ENCODE measurements at regions not wholly inside any gene's neighbourhood (a gene's known extent, or its start where the extent isn't known, plus 50 kb on each side); places are given as distances from the start of the nearest gene placed in this dataset.

GRCh38 chr9:18253950-18254349, 220.0 kb upstream of the ADAMTSL1 start:
- TF ChIP-seq JUND (IDR thresholded peaks at IDR 0.05; ENCODE audit: low read depth, low read length) (no peak), SIX5 (IDR thresholded peaks at IDR 0.05; ENCODE audit: low read depth, low read length, severe bottlenecking) (no peak), CTCF (IDR thresholded peaks at IDR 0.05 in 2 of 3, conservative IDR thresholded peaks at IDR 0.05 in 1 of 3; ENCODE audit: control insufficient read depth in 2 of 3, extremely low read depth in 1 of 3, insufficient read depth in 1 of 3, low read depth in 3 of 3, low read length in 3 of 3) (no peak), REST (IDR thresholded peaks at IDR 0.05; ENCODE audit: low read depth, low read length) (no peak), EP300 (IDR thresholded peaks at IDR 0.05; ENCODE audit: borderline replicate concordance in 1 of 2, control insufficient read depth in 1 of 2, low read depth in 2 of 2, low read length in 2 of 2) (no peak), POLR2A (IDR thresholded peaks at IDR 0.05; ENCODE audit: low read depth, low read length) (no peak), LARP7 (IDR thresholded peaks at IDR 0.05) (no peak), SRF (IDR thresholded peaks at IDR 0.05; ENCODE audit: low read depth in 2 of 2, low read length in 2 of 2) (no peak), POLR2AphosphoS5 (IDR thresholded peaks at IDR 0.05; ENCODE audit: low read length) (no peak), PRDM15 (CRISPR knock-in tag; IDR thresholded peaks at IDR 0.05) (no peak), ATF2 (IDR thresholded peaks at IDR 0.05; ENCODE audit: low read length) (no peak), KDM1A (IDR thresholded peaks at IDR 0.05; ENCODE audit: borderline replicate concordance) (no peak), ZBTB11 (CRISPR knock-in tag; IDR thresholded peaks at IDR 0.05) (no peak)
